Caco-2 (cell line): ENCODE measurements at regions not wholly inside any gene's neighbourhood (a gene's known extent, or its start where the extent isn't known, plus 50 kb on each side); places are given as distances from the start of the nearest gene placed in this dataset.

Source experiments
- BruUV-seq: library from RNA; stranded (reverse); fragments of 400-500 nt; replicated peaks from 2 replicates; lab custom pipeline; 2021; lab: Mats Ljungman, UMichigan
- CTCF ChIA-PET: fragments of 300-600 bp; sonication (Branson Sonifier 250); formaldehyde crosslinking; loops from one replicate; lab custom pipeline; 2022; ENCODE audit warnings: antibody characterized with exemption; lab: Charles Lee
- POLR2A ChIA-PET: fragments of 300-600 bp; sonication (Branson Sonifier 250); formaldehyde crosslinking; loops from one replicate; lab custom pipeline; 2022; ENCODE audit warnings: antibody characterized with exemption; lab: Charles Lee
- DNase-seq, 2 experiments: peaks; one replicate each; pipeline versions ENCODE4 v3.0.0 to v3.0.0-alpha.2; 2020 to 2022
- H3K27me3 ChIP-seq: replicated peaks from 2 replicates; pipeline ENCODE4 v1.6.0; 2011; ENCODE audit warnings: low read length; ENCODE audit not compliant: control insufficient read depth, insufficient read depth
- H3K36me3 ChIP-seq: 2 replicates; pipeline ENCODE4 v1.5.1; 2011; ENCODE audit warnings: low read length; ENCODE audit not compliant: control insufficient read depth, insufficient read depth
- H3K4me1 ChIP-seq: fragments of 250-450 bp; sonication (Bioruptor Pico); 2 replicates; pipeline ENCODE4 v1.5.1; 2020; ENCODE audit warnings: mild to moderate bottlenecking
- H3K4me3 ChIP-seq: 2 replicates; pipeline ENCODE4 v1.5.1; 2011; ENCODE audit warnings: low read depth, mild to moderate bottlenecking, control low read depth, low read length
- H3K9me3 ChIP-seq: fragments of 250-450 bp; sonication (Bioruptor Pico); 2 replicates; pipeline ENCODE4 v1.5.1; 2020; ENCODE audit warnings: mild to moderate bottlenecking, moderate library complexity
- H3K27ac Mint-ChIP-seq: one replicate; pipeline ENCODE4 v1.8.0; 2022; ENCODE audit warnings: mixed read lengths; ENCODE audit not compliant: unreplicated experiment
- H3K27me3 Mint-ChIP-seq: one replicate; pipeline ENCODE4 v1.8.0; 2022; ENCODE audit warnings: mixed read lengths; ENCODE audit not compliant: insufficient read depth, unreplicated experiment
- H3K36me3 Mint-ChIP-seq: one replicate; pipeline ENCODE4 v1.8.0; 2022; ENCODE audit warnings: mild to moderate bottlenecking, mixed read lengths; ENCODE audit not compliant: insufficient read depth, unreplicated experiment
- H3K4me1 Mint-ChIP-seq: one replicate; pipeline ENCODE4 v1.8.0; 2022; ENCODE audit warnings: low read depth, mixed read lengths; ENCODE audit not compliant: unreplicated experiment
- H3K4me3 Mint-ChIP-seq: one replicate; pipeline ENCODE4 v1.8.0; 2022; ENCODE audit warnings: mild to moderate bottlenecking, moderate library complexity, mixed read lengths; ENCODE audit not compliant: unreplicated experiment
- H3K9me3 Mint-ChIP-seq: one replicate; pipeline ENCODE4 v1.8.0; 2022; ENCODE audit warnings: mixed read lengths; ENCODE audit not compliant: unreplicated experiment
- CTCF ChIP-seq, 2 experiments: fragments of 200-600 bp in 1 of 2; IDR thresholded peaks; 1 replicate in 1 of 2; 2 replicates in 1 of 2; pipeline versions ENCODE4 v1.5.1 to v1.8.0; 2011 to 2022; ENCODE audit warnings: antibody characterized with exemption in 1 of 2, control low read depth in 1 of 2, inconsistent platforms in 1 of 2, low read depth in 1 of 2, low read length in 1 of 2, mild to moderate bottlenecking in 1 of 2, moderate library complexity in 1 of 2; ENCODE audit not compliant: insufficient read depth in 1 of 2, severe bottlenecking in 1 of 2, unreplicated experiment in 1 of 2
- intact Hi-C: fragments of 100-400 bp; cut with micrococcal nuclease; formaldehyde crosslinking; loops from one replicate; pipeline ENCODE4 v1.10.0; 2022; ENCODE audit not compliant: unreplicated experiment

- Mint-ChIP-seq H3K4me1 (peaks cover 11% of the 10 kb centered on the region), H3K27me3 (no peaks in the 10 kb centered on the region), H3K36me3 (no peaks in the 10 kb centered on the region), H3K27ac (no peak overlapping the region), H3K9me3 (no peaks in the 10 kb centered on the region), H3K4me3 (no peak overlapping the region)
- ChIA-PET CTCF (no interaction called here), POLR2A (interaction anchor here (0.7 to 1.0 kb wide), 2 partner anchors 123 to 259 kb away, joined by 3 to 9 read pairs; partner anchors contain the start of gene SLC44A1)
- Histone ChIP-seq H3K9me3 (no peaks in the 10 kb centered on the region), H3K27me3 (no peaks in the 10 kb centered on the region), H3K36me3 (no peaks in the 10 kb centered on the region), H3K4me1 (no peaks in the 10 kb centered on the region), H3K4me3 (no peak overlapping the region)
- no peak for DNase-seq
- no TSS peak for BruUV-seq
- intact Hi-C loops = no loop called here
- TF ChIP-seq CTCF (IDR thresholded peaks at IDR 0.05; ENCODE audit: insufficient read depth in 1 of 2, low read depth in 1 of 2, low read length in 1 of 2, severe bottlenecking in 1 of 2, unreplicated experiment in 1 of 2) = no peak
Observed at GRCh38 chr9:104984948-104985347, 57.0 kb upstream of the ABCA1 start.

GRCh38 chr9:104986096-104986495 lies 58.1 kb upstream of the ABCA1 start:
- no peak overlapping the region for H3K27ac Mint-ChIP-seq
- DNase-seq = no peak
- Histone ChIP-seq H3K4me1 (peaks cover 6% of the 10 kb centered on the region; the same call in 1 of the 2 replicates), H3K36me3 (no peaks in the 10 kb centered on the region), H3K4me3 (no peak overlapping the region), H3K9me3 (no peaks in the 10 kb centered on the region), H3K27me3 (no peaks in the 10 kb centered on the region)
- no peaks in the 10 kb centered on the region for H3K27me3 Mint-ChIP-seq
- intact Hi-C loops = no loop called here
- ChIA-PET POLR2A (no interaction called here), CTCF (no interaction called here)
- no peak for TF ChIP-seq CTCF (IDR thresholded peaks at IDR 0.05; ENCODE audit: insufficient read depth in 1 of 2, low read depth in 1 of 2, low read length in 1 of 2, severe bottlenecking in 1 of 2, unreplicated experiment in 1 of 2)
- H3K4me3 Mint-ChIP-seq = no peak overlapping the region
- no peaks in the 10 kb centered on the region for H3K9me3 Mint-ChIP-seq
- no TSS peak for BruUV-seq
- H3K36me3 Mint-ChIP-seq = no peaks in the 10 kb centered on the region
- peaks cover 17% of the 10 kb centered on the region for H3K4me1 Mint-ChIP-seq

- ChIA-PET CTCF (no interaction called here), POLR2A (no interaction called here)
- Mint-ChIP-seq H3K36me3 (no peaks in the 10 kb centered on the region), H3K4me1 (peaks cover 22% of the 10 kb centered on the region), H3K4me3 (no peak overlapping the region), H3K9me3 (no peaks in the 10 kb centered on the region), H3K27ac (no peak overlapping the region), H3K27me3 (no peaks in the 10 kb centered on the region)
- Histone ChIP-seq H3K36me3 (no peaks in the 10 kb centered on the region), H3K4me3 (no peak overlapping the region), H3K4me1 (peaks cover 16% of the 10 kb centered on the region), H3K9me3 (no peaks in the 10 kb centered on the region), H3K27me3 (no peaks in the 10 kb centered on the region)
- intact Hi-C loops = no loop called here
- TF ChIP-seq CTCF (IDR thresholded peaks at IDR 0.05; ENCODE audit: insufficient read depth in 1 of 2, low read depth in 1 of 2, low read length in 1 of 2, severe bottlenecking in 1 of 2, unreplicated experiment in 1 of 2) = no peak
- no peak for DNase-seq
- no TSS peak for BruUV-seq
Observed at GRCh38 chr9:104987743-104988142, 59.8 kb upstream of the ABCA1 start.
